Nephron (organoid): ENCODE measurements at regions not wholly inside any gene's neighbourhood (a gene's known extent, or its start where the extent isn't known, plus 50 kb on each side); places are given as distances from the start of the nearest gene placed in this dataset.
"Not testable (repeated sequence)": the region's sequence is repeated elsewhere in the genome, so short reads cannot be mapped to it uniquely, and the experiment has no call there.

Experiments used
- H3K27ac Mint-ChIP-seq, 3 experiments: 2 replicates each; pipeline ENCODE4 v1.8.0; 2020; ENCODE audit warnings: mixed read lengths in 3 of 3, mild to moderate bottlenecking in 2 of 3, moderate library complexity in 1 of 3
- H3K27me3 Mint-ChIP-seq: 2 replicates; pipeline ENCODE4 v1.8.0; 2021; ENCODE audit warnings: low read depth, mild to moderate bottlenecking, moderate library complexity, mixed read lengths
- H3K36me3 Mint-ChIP-seq: 2 replicates; pipeline ENCODE4 v1.8.0; 2020; ENCODE audit warnings: low read depth, mixed read lengths
- H3K4me1 Mint-ChIP-seq: 2 replicates; pipeline ENCODE4 v1.8.0; 2020; ENCODE audit warnings: mixed read lengths
- H3K4me3 Mint-ChIP-seq, 3 experiments: 2 replicates each; pipeline ENCODE4 v1.8.0; 2020; ENCODE audit warnings: mild to moderate bottlenecking in 3 of 3, mixed read lengths in 3 of 3, moderate library complexity in 2 of 3
- H3K9me3 Mint-ChIP-seq: 2 replicates; pipeline ENCODE4 v1.8.0; 2020; ENCODE audit warnings: mixed read lengths
- TF ChIP-seq, protein P1 (sequence below), 3 experiments: fragments of 200-600 bp; sonication (generic); IDR thresholded peaks; one replicate each; pipeline ENCODE4 v1.5.0; 2021; ENCODE audit warnings: antibody characterized with exemption in 3 of 3; ENCODE audit not compliant: unreplicated experiment in 3 of 3

DNA sequence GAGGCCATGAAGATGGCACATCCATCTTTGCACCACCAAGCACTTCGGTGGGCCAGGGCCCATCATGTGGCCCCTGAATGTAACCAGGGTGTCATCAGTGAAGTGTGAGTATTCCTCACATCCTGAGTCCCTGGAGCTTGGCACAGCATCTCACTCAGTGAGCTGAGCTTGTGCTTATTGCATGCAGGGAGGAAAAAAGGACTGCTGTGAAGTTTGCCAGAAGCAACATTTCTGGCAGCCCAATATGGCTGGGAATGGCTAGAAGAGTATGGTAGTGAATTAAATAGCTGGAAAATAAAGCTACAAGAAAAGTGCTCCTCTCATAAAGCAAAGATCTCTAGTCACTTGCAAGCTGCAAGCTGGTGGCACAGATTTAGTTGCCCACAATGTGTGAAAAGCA lies 109.3 kb downstream of the TNFSF18 start:
- H3K27ac Mint-ChIP-seq = no peak overlapping the region
- TF ChIP-seq, protein P1, sequence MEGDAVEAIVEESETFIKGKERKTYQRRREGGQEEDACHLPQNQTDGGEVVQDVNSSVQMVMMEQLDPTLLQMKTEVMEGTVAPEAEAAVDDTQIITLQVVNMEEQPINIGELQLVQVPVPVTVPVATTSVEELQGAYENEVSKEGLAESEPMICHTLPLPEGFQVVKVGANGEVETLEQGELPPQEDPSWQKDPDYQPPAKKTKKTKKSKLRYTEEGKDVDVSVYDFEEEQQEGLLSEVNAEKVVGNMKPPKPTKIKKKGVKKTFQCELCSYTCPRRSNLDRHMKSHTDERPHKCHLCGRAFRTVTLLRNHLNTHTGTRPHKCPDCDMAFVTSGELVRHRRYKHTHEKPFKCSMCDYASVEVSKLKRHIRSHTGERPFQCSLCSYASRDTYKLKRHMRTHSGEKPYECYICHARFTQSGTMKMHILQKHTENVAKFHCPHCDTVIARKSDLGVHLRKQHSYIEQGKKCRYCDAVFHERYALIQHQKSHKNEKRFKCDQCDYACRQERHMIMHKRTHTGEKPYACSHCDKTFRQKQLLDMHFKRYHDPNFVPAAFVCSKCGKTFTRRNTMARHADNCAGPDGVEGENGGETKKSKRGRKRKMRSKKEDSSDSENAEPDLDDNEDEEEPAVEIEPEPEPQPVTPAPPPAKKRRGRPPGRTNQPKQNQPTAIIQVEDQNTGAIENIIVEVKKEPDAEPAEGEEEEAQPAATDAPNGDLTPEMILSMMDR (IDR thresholded peaks at IDR 0.05; ENCODE audit: unreplicated experiment in 3 of 3) = no peak
- H3K27me3 Mint-ChIP-seq = no peaks in the 10 kb centered on the region
- H3K36me3 Mint-ChIP-seq = no peaks in the 10 kb centered on the region
- no peaks in the 10 kb centered on the region for H3K4me1 Mint-ChIP-seq
- H3K4me3 Mint-ChIP-seq = no peak overlapping the region
- H3K9me3 Mint-ChIP-seq = no peaks in the 10 kb centered on the region

DNA sequence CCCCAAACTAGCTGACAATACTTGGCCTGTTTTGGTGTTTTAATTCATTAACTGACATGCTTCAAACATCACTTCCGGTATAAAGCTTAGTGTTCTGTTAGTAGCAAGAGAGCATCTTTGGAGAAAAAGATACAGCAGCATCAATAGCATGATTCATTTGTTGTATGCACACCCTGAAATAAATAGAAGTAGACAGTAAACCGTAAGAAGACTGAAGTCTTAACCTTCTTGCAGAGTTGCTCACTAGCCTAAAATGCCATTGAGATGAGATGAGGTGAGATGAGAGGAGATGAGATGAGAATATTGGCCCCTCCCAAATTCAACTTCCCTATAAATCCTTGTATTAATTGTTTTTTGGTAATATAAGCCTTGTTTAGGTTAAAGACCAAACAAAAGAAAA lies 108.8 kb downstream of the TNFSF18 start:
- H3K4me1 Mint-ChIP-seq = no peaks in the 10 kb centered on the region
- H3K9me3 Mint-ChIP-seq = no peaks in the 10 kb centered on the region
- H3K27me3 Mint-ChIP-seq = no peaks in the 10 kb centered on the region
- TF ChIP-seq, protein P1 (IDR thresholded peaks at IDR 0.05; ENCODE audit: unreplicated experiment in 3 of 3) = no peak
- H3K36me3 Mint-ChIP-seq = no peaks in the 10 kb centered on the region
- H3K4me3 Mint-ChIP-seq = no peak overlapping the region
- no peak overlapping the region for H3K27ac Mint-ChIP-seq

- not testable (repeated sequence) for H3K27ac Mint-ChIP-seq, H3K27me3 Mint-ChIP-seq, H3K36me3 Mint-ChIP-seq, H3K4me1 Mint-ChIP-seq, H3K9me3 Mint-ChIP-seq, H3K4me3 Mint-ChIP-seq
These were observed 107.6 kb downstream of the TNFSF18 start for GRCh38 chr1:172943138-172943537.

GRCh38 chr1:172944931-172945330 lies 105.8 kb downstream of the TNFSF18 start:
- H3K4me3 Mint-ChIP-seq = no peak overlapping the region
- H3K4me1 Mint-ChIP-seq = no peaks in the 10 kb centered on the region
- H3K36me3 Mint-ChIP-seq = no peaks in the 10 kb centered on the region
- TF ChIP-seq, protein P1 (IDR thresholded peaks at IDR 0.05; ENCODE audit: unreplicated experiment in 3 of 3) = no peak
- H3K27ac Mint-ChIP-seq = no peak overlapping the region
- peaks cover 4% of the 10 kb centered on the region for H3K27me3 Mint-ChIP-seq
- no peaks in the 10 kb centered on the region for H3K9me3 Mint-ChIP-seq

DNA sequence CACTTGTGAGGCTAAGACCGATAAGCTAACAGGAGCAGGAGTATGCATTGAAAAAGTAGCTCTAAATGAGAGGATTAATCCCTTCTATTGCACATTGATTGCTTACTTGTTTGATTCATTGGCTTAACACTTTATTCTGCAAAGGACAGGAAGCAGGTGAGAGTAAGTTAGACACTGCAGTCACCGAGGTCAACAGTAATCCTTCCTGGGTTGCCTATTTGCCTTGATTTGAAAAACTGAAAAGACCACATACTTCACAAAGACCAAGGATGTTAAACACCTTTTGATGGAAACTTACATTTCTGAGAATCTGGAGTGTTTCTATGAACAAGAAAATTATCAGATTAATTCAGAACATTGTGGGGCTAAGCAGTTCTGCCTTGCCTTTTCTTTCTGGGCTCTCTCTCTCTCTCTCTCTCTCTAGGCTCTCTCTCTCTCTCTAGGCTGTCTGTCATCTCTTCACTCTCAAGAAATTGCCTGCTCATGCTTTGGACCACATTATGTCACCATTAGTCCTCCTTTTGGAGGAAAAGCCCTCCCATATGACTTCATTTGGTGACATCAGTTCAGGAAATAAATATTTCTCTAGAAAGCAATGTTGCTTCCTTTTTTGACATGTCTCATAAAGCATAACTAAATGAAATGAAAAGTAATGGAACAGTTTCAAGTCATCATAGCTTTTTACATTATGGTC lies 103.8 kb downstream of the TNFSF18 start:
- Mint-ChIP-seq H3K27me3 (peaks cover 4% of the 10 kb centered on the region), H3K36me3 (no peaks in the 10 kb centered on the region), H3K27ac (no peak overlapping the region), H3K4me1 (no peaks in the 10 kb centered on the region), H3K4me3 (no peak overlapping the region), H3K9me3 (no peaks in the 10 kb centered on the region)
- TF ChIP-seq, protein P1 (IDR thresholded peaks at IDR 0.05; ENCODE audit: unreplicated experiment in 3 of 3) = no peak

- Mint-ChIP-seq H3K27ac (no peak overlapping the region), H3K4me1 (no peaks in the 10 kb centered on the region), H3K27me3 (peaks cover 4% of the 10 kb centered on the region), H3K36me3 (no peaks in the 10 kb centered on the region), H3K4me3 (no peak overlapping the region), H3K9me3 (no peaks in the 10 kb centered on the region)
- TF ChIP-seq, protein P1 (IDR thresholded peaks at IDR 0.05; ENCODE audit: unreplicated experiment in 3 of 3) = no peak
These were observed 102.3 kb downstream of the TNFSF18 start for GRCh38 chr1:172948457-172948856.
